ENCODE measurements at regions not wholly inside any gene's neighbourhood (a gene's known extent, or its start where the extent isn't known, plus 50 kb on each side); places are given as distances from the start of the nearest gene placed in this dataset.

DNA sequence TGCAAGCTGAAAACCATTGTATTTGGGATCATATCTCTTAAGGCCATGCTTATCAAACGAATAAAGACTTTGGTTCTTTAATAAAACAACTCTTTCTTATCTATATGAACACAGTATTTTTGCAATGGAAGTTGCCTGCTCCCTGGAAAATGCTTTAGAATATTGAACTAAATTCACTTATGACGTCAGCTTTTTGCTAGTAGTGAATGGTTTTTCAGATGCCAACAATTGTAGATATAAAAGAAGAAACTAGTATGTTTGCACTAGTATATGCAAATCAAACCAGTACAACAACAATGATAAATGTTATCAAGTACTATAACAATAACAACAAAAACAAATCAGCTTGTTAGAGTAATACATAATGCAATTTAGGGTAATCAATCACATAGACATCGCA lies 1462.9 kb downstream of the SUCLG1 start:
- TF ChIP-seq, protein P1, sequence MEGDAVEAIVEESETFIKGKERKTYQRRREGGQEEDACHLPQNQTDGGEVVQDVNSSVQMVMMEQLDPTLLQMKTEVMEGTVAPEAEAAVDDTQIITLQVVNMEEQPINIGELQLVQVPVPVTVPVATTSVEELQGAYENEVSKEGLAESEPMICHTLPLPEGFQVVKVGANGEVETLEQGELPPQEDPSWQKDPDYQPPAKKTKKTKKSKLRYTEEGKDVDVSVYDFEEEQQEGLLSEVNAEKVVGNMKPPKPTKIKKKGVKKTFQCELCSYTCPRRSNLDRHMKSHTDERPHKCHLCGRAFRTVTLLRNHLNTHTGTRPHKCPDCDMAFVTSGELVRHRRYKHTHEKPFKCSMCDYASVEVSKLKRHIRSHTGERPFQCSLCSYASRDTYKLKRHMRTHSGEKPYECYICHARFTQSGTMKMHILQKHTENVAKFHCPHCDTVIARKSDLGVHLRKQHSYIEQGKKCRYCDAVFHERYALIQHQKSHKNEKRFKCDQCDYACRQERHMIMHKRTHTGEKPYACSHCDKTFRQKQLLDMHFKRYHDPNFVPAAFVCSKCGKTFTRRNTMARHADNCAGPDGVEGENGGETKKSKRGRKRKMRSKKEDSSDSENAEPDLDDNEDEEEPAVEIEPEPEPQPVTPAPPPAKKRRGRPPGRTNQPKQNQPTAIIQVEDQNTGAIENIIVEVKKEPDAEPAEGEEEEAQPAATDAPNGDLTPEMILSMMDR (IDR thresholded peaks at IDR 0.05), result no peak
- TF ChIP-seq POLR2AphosphoS5 (IDR thresholded peaks at IDR 0.05) (no peak), EP300 (IDR thresholded peaks at IDR 0.05) (no peak)

Measured in upper lobe of left lung (tissue), 4 donors.